B cell (primary cell): ENCODE measurements at regions not wholly inside any gene's neighbourhood (a gene's known extent, or its start where the extent isn't known, plus 50 kb on each side); places are given as distances from the start of the nearest gene placed in this dataset.

Source experiments
- ATAC-seq: fragments of 200-7000 bp; cut with Tn5 transposase; one replicate; pipeline ENCODE4 v1.10.0; 2021; ENCODE audit warnings: low read depth, mild to moderate bottlenecking, moderate number of reproducible peaks, moderate library complexity
- CTCF ChIA-PET: fragments of 350-600 bp; sonication (Branson Sonifier 250); formaldehyde crosslinking; loops from one replicate; lab custom pipeline; 2021; ENCODE audit warnings: antibody characterized with exemption, inconsistent platforms; lab: Charles Lee
- POLR2A ChIA-PET: fragments of 350-600 bp; sonication (Branson Sonifier 250); formaldehyde crosslinking; loops from one replicate; lab custom pipeline; 2021; ENCODE audit warnings: antibody characterized with exemption; lab: Charles Lee
- DNase-seq: peaks from one replicate; pipeline ENCODE4 v3.0.0; 2013
- H2AFZ ChIP-seq: 2 replicates; pipeline ENCODE4 v1.6.1; 2012; ENCODE audit warnings: mild to moderate bottlenecking, low read depth, low read length; ENCODE audit not compliant: insufficient read depth, poor library complexity, severe bottlenecking
- H3K27ac ChIP-seq, 2 donors: 1 replicate in 1 of 2; 2 replicates in 1 of 2; pipeline ENCODE4 v1.5.1; 2012 to 2013; ENCODE audit warnings: low read length in 2 of 2, mild to moderate bottlenecking in 2 of 2, moderate library complexity in 1 of 2
- H3K27me3 ChIP-seq, 4 experiments: fragments of 200-600 bp in 1 of 4; sonication (generic) in 1 of 4; replicated peaks in 1 of 4; 1 replicate in 2 of 4; 2 replicates in 2 of 4; pipeline versions ENCODE4 v1.6.1 to v1.7.0; 2013 to 2016; ENCODE audit warnings: low read length in 3 of 4, mild to moderate bottlenecking in 2 of 4, mixed read lengths in 1 of 4, moderate library complexity in 1 of 4; ENCODE audit not compliant: insufficient read depth in 4 of 4, control insufficient read depth in 3 of 4; ENCODE audit errors: control extremely low read depth in 1 of 4
- H3K36me3 ChIP-seq, 2 experiments: replicated peaks in 1 of 2; 1 replicate in 1 of 2; 2 replicates in 1 of 2; pipeline versions ENCODE4 v1.6.1 to v1.7.1; 2013; ENCODE audit warnings: low read length in 1 of 2; ENCODE audit not compliant: insufficient read depth in 2 of 2, control insufficient read depth in 1 of 2; ENCODE audit errors: control extremely low read depth in 1 of 2, extremely low read depth in 1 of 2
- H3K4me1 ChIP-seq, 2 donors: fragments of 200-600 bp in 1 of 2; sonication (generic) in 1 of 2; 1 replicate in 1 of 2; 2 replicates in 1 of 2; pipeline versions ENCODE4 v1.5.1 to v1.6.1; 2013 to 2017; ENCODE audit warnings: low read length in 2 of 2; ENCODE audit not compliant: control insufficient read depth in 2 of 2, insufficient read depth in 2 of 2
- H3K4me2 ChIP-seq: replicated peaks from 2 replicates; pipeline ENCODE3; 2012; ENCODE audit warnings: mild to moderate bottlenecking, low read depth, low read length; ENCODE audit not compliant: poor library complexity, severe bottlenecking
- H3K4me3 ChIP-seq, 5 experiments: fragments of 200-600 bp in 1 of 5; sonication (generic) in 1 of 5; 1 replicate in 3 of 5; 2 replicates in 2 of 5; pipeline versions ENCODE4 v1.5.1 to v1.7.0; 2011 to 2016; ENCODE audit warnings: low read length in 4 of 5, mild to moderate bottlenecking in 4 of 5, low read depth in 2 of 5, control low read depth in 1 of 5, moderate library complexity in 1 of 5; ENCODE audit not compliant: insufficient read depth in 1 of 5; ENCODE audit errors: control extremely low read depth in 1 of 5, extremely low read depth in 1 of 5
- H3K79me2 ChIP-seq: fragments of 200-600 bp; sonication (generic); one replicate; pipeline ENCODE4 v1.6.0; 2016; ENCODE audit warnings: low read length; ENCODE audit not compliant: control insufficient read depth, insufficient read depth
- H3K9ac ChIP-seq: fragments of 200-600 bp; sonication (generic); 2 replicates; pipeline ENCODE4 v1.6.1; 2017; ENCODE audit warnings: mild to moderate bottlenecking, low read length, moderate library complexity
- H3K9me3 ChIP-seq, 3 donors: one replicate each; pipeline versions ENCODE4 v1.6.1 to v1.7.1; 2013; ENCODE audit warnings: low read length in 2 of 3; ENCODE audit not compliant: control insufficient read depth in 2 of 3, insufficient read depth in 1 of 3; ENCODE audit errors: control extremely low read depth in 1 of 3
- H4K20me1 ChIP-seq: 2 replicates; pipeline ENCODE4 v1.6.0; 2012; ENCODE audit warnings: mild to moderate bottlenecking, low read length; ENCODE audit not compliant: insufficient read depth, control insufficient read depth, poor library complexity, severe bottlenecking
- H3K27ac Mint-ChIP-seq: one replicate; pipeline ENCODE4 v1.8.0; 2021; ENCODE audit warnings: mixed read lengths
- H3K27me3 Mint-ChIP-seq: one replicate; pipeline ENCODE4 v1.8.0; 2021; ENCODE audit warnings: mixed read lengths
- H3K4me1 Mint-ChIP-seq: one replicate; pipeline ENCODE4 v1.8.0; 2021; ENCODE audit warnings: mixed read lengths
- H3K4me3 Mint-ChIP-seq: one replicate; pipeline ENCODE4 v1.8.0; 2021; ENCODE audit warnings: mixed read lengths
- H3K9me3 Mint-ChIP-seq: one replicate; pipeline ENCODE4 v1.8.0; 2022; ENCODE audit warnings: mixed read lengths; ENCODE audit not compliant: insufficient read depth
- CTCF ChIP-seq: fragments of 200-600 bp; IDR thresholded peaks from one replicate; pipeline ENCODE4 v1.8.0; 2022; ENCODE audit warnings: antibody characterized with exemption, mild to moderate bottlenecking
- EZH2 ChIP-seq: IDR thresholded peaks from 2 replicates; pipeline ENCODE4 v1.6.1; 2012; ENCODE audit warnings: borderline replicate concordance, low read depth, mild to moderate bottlenecking, moderate library complexity, low read length; ENCODE audit not compliant: insufficient read depth, poor library complexity, severe bottlenecking
- WGBS: methylation state at CpG from one replicate; pipeline ENCODE4 v1.1.5; 2013; ENCODE audit warnings: missing lambda C conversion rate; ENCODE audit not compliant: insufficient coverage; 5-methylcytosine and 5-hydroxymethylcytosine counted together
- intact Hi-C: fragments of 100-400 bp; cut with micrococcal nuclease; formaldehyde crosslinking; loops from one replicate; pipeline ENCODE4 v1.10.0; 2022

- H3K9me3 Mint-ChIP-seq, result peaks cover 5% of the 10 kb centered on the region
- Histone ChIP-seq H2AFZ (no peak overlapping the region), H3K27me3 (peaks cover 0 to 2% (median 0%) of the 10 kb centered on the region in 4 experiments), H3K36me3 (no peaks in the 10 kb centered on the region), H3K79me2 (no peaks in the 10 kb centered on the region), H3K4me3 (no peak overlapping the region), H4K20me1 (no peaks in the 10 kb centered on the region), H3K9me3 (no peaks in the 10 kb centered on the region), H3K4me2 (no peak overlapping the region), H3K4me1 (no peaks in the 10 kb centered on the region), H3K9ac (no peak overlapping the region), H3K27ac (no peak overlapping the region)
- peaks cover 1% of the 10 kb centered on the region for H3K27me3 Mint-ChIP-seq
- no peak overlapping the region for H3K4me3 Mint-ChIP-seq
- no peak for ATAC-seq
- H3K27ac Mint-ChIP-seq, result no peak overlapping the region
- ChIA-PET CTCF (no interaction called here), POLR2A (no interaction called here)
- intact Hi-C loops, result no loop called here
- DNase-seq, result no peak
- 78% methylated on average over 1 of the region's 1 CpG for WGBS
- no peak for TF ChIP-seq CTCF
- TF ChIP-seq EZH2, result no peak
- no peaks in the 10 kb centered on the region for H3K4me1 Mint-ChIP-seq
These were observed 245.9 kb downstream of the EMP1 start for GRCh38 chr12:13442457-13442856.

GRCh38 chr12:13440844-13441243 lies 244.3 kb downstream of the EMP1 start:
- no peak overlapping the region for H3K4me2 ChIP-seq
- 95% methylated on average over 4 of the region's 6 CpGs for WGBS
- DNase-seq (no peak), ATAC-seq (no peak)
- H3K9me3 ChIP-seq, result no peaks in the 10 kb centered on the region
- H3K4me1 ChIP-seq, result no peaks in the 10 kb centered on the region
- no peaks in the 10 kb centered on the region for H3K36me3 ChIP-seq
- H3K27me3 ChIP-seq, result no peaks in the 10 kb centered on the region
- no peak overlapping the region for H3K27ac ChIP-seq
- intact Hi-C loops, result no loop called here
- no peak overlapping the region for H3K4me3 ChIP-seq
- no peaks in the 10 kb centered on the region for H4K20me1 ChIP-seq
- CTCF ChIA-PET, result no interaction called here
- no peak overlapping the region for H3K4me3 Mint-ChIP-seq
- peaks cover 7% of the 10 kb centered on the region for H3K27me3 Mint-ChIP-seq
- POLR2A ChIA-PET, result no interaction called here
- no peak overlapping the region for H2AFZ ChIP-seq
- H3K79me2 ChIP-seq, result no peaks in the 10 kb centered on the region
- no peaks in the 10 kb centered on the region for H3K4me1 Mint-ChIP-seq
- no peak for TF ChIP-seq EZH2
- no peak overlapping the region for H3K27ac Mint-ChIP-seq
- peaks cover 5% of the 10 kb centered on the region for H3K9me3 Mint-ChIP-seq
- no peak overlapping the region for H3K9ac ChIP-seq
